Loucy (cell line): ENCODE measurements at regions not wholly inside any gene's neighbourhood (a gene's known extent, or its start where the extent isn't known, plus 50 kb on each side); places are given as distances from the start of the nearest gene placed in this dataset.

Source experiments
- H2AFZ ChIP-seq: fragments of 200-600 bp; sonication (generic); 2 replicates; pipeline ENCODE4 v1.6.0; 2016; ENCODE audit warnings: antibody characterized with exemption, mild to moderate bottlenecking, low read length, moderate library complexity
- H3F3A ChIP-seq: fragments of 200-600 bp; 2 replicates; pipeline ENCODE4 v1.6.0; 2016; ENCODE audit warnings: antibody characterized with exemption, low read depth, mild to moderate bottlenecking
- H3K27me3 ChIP-seq: fragments of 200-600 bp; sonication (generic); 2 replicates; pipeline ENCODE4 v1.6.1; 2014; ENCODE audit warnings: low read length, mild to moderate bottlenecking; ENCODE audit not compliant: insufficient read depth, poor library complexity, severe bottlenecking
- H3K36me3 ChIP-seq: fragments of 200-600 bp; sonication (generic); 2 replicates; pipeline ENCODE4 v1.6.1; 2016; ENCODE audit warnings: low read length; ENCODE audit not compliant: insufficient read depth
- H3K4me1 ChIP-seq: fragments of 200-600 bp; sonication (generic); 2 replicates; pipeline ENCODE4 v1.5.1; 2014; ENCODE audit warnings: low read length, mild to moderate bottlenecking; ENCODE audit not compliant: insufficient read depth, poor library complexity, severe bottlenecking
- H3K4me2 ChIP-seq: fragments of 200-600 bp; sonication (generic); 2 replicates; pipeline ENCODE4 v1.6.0; 2014; ENCODE audit warnings: antibody characterized with exemption, low read length, low read depth, mild to moderate bottlenecking; ENCODE audit not compliant: poor library complexity, severe bottlenecking
- H3K4me3 ChIP-seq: fragments of 200-600 bp; sonication (generic); 2 replicates; pipeline ENCODE4 v1.5.1; 2014; ENCODE audit warnings: low read length, mild to moderate bottlenecking, mixed read lengths; ENCODE audit not compliant: poor library complexity, severe bottlenecking
- H3K79me2 ChIP-seq: fragments of 200-600 bp; sonication (generic); 2 replicates; pipeline ENCODE4 v1.6.1; 2014; ENCODE audit warnings: low read length; ENCODE audit not compliant: insufficient read depth
- H3K9ac ChIP-seq: fragments of 200-600 bp; sonication (generic); 2 replicates; pipeline ENCODE4 v1.6.0; 2014; ENCODE audit warnings: mild to moderate bottlenecking, low read depth, low read length, moderate library complexity; ENCODE audit not compliant: poor library complexity, severe bottlenecking
- H3K9me2 ChIP-seq: fragments of 200-600 bp; sonication (generic); replicated peaks from 2 replicates; pipeline ENCODE4 v1.6.1; 2016; ENCODE audit warnings: low read depth, low read length, mixed read lengths
- H3K9me3 ChIP-seq: fragments of 200-600 bp; sonication (generic); 2 replicates; pipeline ENCODE4 v1.6.1; 2014; ENCODE audit warnings: mild to moderate bottlenecking, antibody characterized with exemption, low read length, low read depth; ENCODE audit not compliant: insufficient read depth
- H4K20me1 ChIP-seq: fragments of 200-600 bp; sonication (generic); 2 replicates; pipeline ENCODE4 v1.6.0; 2014; ENCODE audit warnings: antibody characterized with exemption, low read length, mild to moderate bottlenecking; ENCODE audit not compliant: insufficient read depth, poor library complexity, severe bottlenecking
- CTCF ChIP-seq: fragments of 200-600 bp; sonication (generic); conservative IDR thresholded peaks from 2 replicates; pipeline ENCODE4 v1.5.1; 2014; ENCODE audit warnings: mild to moderate bottlenecking, antibody characterized with exemption, low read length
- EZH2phosphoT487 ChIP-seq: fragments of 200-600 bp; IDR thresholded peaks from 2 replicates; pipeline ENCODE4 v1.6.1; 2018; ENCODE audit warnings: antibody characterized with exemption, mild to moderate bottlenecking, moderate library complexity, borderline replicate concordance

- Histone ChIP-seq H3K79me2 (no peaks in the 10 kb centered on the region), H3K9me2 (no peaks in the 10 kb centered on the region), H3F3A (no peaks in the 10 kb centered on the region), H3K4me3 (no peak overlapping the region), H3K4me2 (no peak overlapping the region), H4K20me1 (no peaks in the 10 kb centered on the region), H3K9ac (no peak overlapping the region), H2AFZ (no peak overlapping the region), H3K27me3 (no peaks in the 10 kb centered on the region), H3K36me3 (no peaks in the 10 kb centered on the region), H3K9me3 (no peaks in the 10 kb centered on the region), H3K4me1 (peaks cover 9% of the 10 kb centered on the region)
- TF ChIP-seq CTCF (no peak), EZH2phosphoT487 (no peak)
These were observed 196.7 kb upstream of the SIX2 start for GRCh38 chr2:45205985-45206384.

DNA sequence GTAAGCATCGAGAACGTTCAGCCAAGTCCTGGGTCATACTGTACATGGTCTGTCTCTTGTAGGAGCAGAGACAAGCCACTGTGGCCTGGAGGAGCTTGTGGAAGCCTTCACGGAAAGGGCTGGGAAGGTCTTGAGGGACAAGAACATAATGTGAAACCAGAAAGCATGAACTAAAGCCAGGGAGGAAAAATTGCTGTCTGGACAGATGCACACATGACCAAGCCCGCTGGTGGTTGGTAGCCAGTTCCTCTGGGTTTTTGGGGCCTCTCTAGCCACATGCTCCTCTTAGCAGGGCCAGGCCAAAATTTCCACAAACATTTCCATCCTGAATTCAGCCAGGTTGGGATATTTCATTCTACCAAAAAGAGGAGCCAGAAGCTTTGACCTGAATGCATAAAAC is 196.2 kb upstream of the SIX2 start:
- Histone ChIP-seq H3K9ac (no peak overlapping the region), H3K27me3 (no peaks in the 10 kb centered on the region), H3K79me2 (no peaks in the 10 kb centered on the region), H2AFZ (no peak overlapping the region), H3K36me3 (no peaks in the 10 kb centered on the region), H3K9me2 (no peaks in the 10 kb centered on the region), H3F3A (no peaks in the 10 kb centered on the region), H3K4me2 (no peak overlapping the region), H4K20me1 (no peaks in the 10 kb centered on the region), H3K4me1 (peaks cover 4% of the 10 kb centered on the region), H3K9me3 (no peaks in the 10 kb centered on the region), H3K4me3 (no peak overlapping the region)
- no peak for TF ChIP-seq CTCF
- no peak for TF ChIP-seq EZH2phosphoT487

DNA sequence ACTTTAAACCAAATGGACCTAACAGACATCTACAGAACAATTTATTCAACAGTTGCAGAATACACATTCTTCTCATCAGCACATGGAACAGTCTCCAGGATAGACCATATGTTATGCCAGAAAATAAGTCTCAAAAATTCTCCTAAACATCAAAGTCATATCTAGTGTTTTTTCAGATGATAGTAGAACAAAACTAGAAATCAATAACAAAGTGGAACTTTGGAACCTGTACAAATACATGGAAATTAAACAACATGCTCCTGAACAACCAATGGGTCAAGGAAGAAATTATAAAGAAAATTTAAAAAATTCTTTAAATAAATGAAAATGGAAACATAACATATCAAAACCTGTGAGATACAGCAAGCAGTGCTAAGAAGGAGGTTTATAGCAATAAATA is 194.1 kb upstream of the SIX2 start:
- Histone ChIP-seq H3K4me2 (no peak overlapping the region), H3K9me2 (no peaks in the 10 kb centered on the region), H3K4me3 (no peak overlapping the region), H3K36me3 (no peaks in the 10 kb centered on the region), H3K9me3 (no peaks in the 10 kb centered on the region), H3K27me3 (no peaks in the 10 kb centered on the region), H3K79me2 (no peaks in the 10 kb centered on the region), H3F3A (no peaks in the 10 kb centered on the region), H4K20me1 (no peaks in the 10 kb centered on the region), H2AFZ (no peak overlapping the region), H3K4me1 (no peaks in the 10 kb centered on the region), H3K9ac (no peak overlapping the region)
- TF ChIP-seq EZH2phosphoT487 (no peak), CTCF (no peak)
